Liver (tissue), 3 donors: ENCODE measurements at regions not wholly inside any gene's neighbourhood (a gene's known extent, or its start where the extent isn't known, plus 50 kb on each side); places are given as distances from the start of the nearest gene placed in this dataset.

ENCODE experiments used
- SP1 ChIP-seq: IDR thresholded peaks from 2 replicates; pipeline ENCODE4 v1.6.1; 2018; ENCODE audit warnings: antibody characterized with exemption, mild to moderate bottlenecking
- TF ChIP-seq, protein P1 (sequence below): fragments of 150-350 bp; IDR thresholded peaks from 2 replicates; pipeline ENCODE4 v1.5.1; 2017; ENCODE audit warnings: improper control_type of control experiment, low read depth, low read length; ENCODE audit not compliant: missing input control
- TF ChIP-seq, protein P2 (sequence below): IDR thresholded peaks from 2 replicates; pipeline ENCODE4 v1.6.1; 2016; ENCODE audit warnings: antibody characterized with exemption
- donor health status: healthy.
- donor health status: healthy.

DNA sequence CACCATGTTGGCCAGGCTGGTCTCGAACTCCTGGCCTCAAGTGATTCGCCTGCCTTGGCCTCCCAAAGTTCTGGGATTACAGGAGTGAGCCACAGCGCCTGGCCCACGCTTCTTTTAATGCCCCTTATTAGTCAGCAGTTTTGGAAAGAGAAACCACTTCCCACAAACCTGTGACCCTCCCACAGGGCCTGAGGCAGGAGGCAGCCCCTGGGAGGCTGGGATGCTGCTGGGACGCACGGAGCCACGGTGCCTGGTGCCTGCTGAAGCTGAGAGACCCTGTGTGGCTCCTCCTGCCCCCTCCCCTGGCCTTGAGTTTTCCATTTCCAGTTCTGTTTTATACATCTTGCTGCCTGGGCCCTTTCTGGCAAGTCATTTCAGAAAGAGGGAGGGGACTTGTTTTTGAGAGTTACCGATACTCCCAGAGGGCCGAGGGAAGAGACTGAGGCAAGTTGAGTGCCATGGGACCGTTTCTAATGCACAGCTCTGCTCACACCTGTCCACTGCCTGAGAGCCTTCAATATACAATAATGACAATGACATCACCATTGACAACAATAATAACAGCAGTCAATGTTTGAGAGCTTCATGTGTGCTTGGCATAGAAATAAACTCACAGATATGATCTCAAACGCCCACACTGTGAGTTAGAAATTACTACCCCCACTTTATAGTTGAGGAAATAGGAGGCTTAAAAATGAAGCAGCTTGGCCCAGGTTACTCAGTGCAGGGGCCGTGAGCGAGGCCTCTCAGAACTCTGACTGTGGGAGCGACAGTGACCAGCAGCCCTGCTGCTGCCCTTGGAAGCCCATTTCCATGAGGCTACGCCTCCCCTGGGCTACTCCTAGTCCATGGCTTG is 78.1 kb upstream of the YWHAQ start:
- TF ChIP-seq, protein P1, sequence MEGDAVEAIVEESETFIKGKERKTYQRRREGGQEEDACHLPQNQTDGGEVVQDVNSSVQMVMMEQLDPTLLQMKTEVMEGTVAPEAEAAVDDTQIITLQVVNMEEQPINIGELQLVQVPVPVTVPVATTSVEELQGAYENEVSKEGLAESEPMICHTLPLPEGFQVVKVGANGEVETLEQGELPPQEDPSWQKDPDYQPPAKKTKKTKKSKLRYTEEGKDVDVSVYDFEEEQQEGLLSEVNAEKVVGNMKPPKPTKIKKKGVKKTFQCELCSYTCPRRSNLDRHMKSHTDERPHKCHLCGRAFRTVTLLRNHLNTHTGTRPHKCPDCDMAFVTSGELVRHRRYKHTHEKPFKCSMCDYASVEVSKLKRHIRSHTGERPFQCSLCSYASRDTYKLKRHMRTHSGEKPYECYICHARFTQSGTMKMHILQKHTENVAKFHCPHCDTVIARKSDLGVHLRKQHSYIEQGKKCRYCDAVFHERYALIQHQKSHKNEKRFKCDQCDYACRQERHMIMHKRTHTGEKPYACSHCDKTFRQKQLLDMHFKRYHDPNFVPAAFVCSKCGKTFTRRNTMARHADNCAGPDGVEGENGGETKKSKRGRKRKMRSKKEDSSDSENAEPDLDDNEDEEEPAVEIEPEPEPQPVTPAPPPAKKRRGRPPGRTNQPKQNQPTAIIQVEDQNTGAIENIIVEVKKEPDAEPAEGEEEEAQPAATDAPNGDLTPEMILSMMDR, result no peak
- TF ChIP-seq SP1, result no peak
- TF ChIP-seq, protein P2, sequence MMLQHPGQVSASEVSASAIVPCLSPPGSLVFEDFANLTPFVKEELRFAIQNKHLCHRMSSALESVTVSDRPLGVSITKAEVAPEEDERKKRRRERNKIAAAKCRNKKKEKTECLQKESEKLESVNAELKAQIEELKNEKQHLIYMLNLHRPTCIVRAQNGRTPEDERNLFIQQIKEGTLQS, result no peak
